Amniotic epithelial cell (primary cell): ENCODE measurements at regions not wholly inside any gene's neighbourhood (a gene's known extent, or its start where the extent isn't known, plus 50 kb on each side); places are given as distances from the start of the nearest gene placed in this dataset.
"Not testable (repeated sequence)": the region's sequence is repeated elsewhere in the genome, so short reads cannot be mapped to it uniquely, and the experiment has no call there.

ENCODE experiments used
- DNase-seq: peaks from one replicate; pipeline ENCODE4 v3.0.0-alpha.2; 2010; ENCODE audit warnings: low read depth

GRCh38 chr6:170062209-170062914 lies 228.5 kb downstream of the DLL1 start:
- DNase-seq, result no peak

- DNase-seq, result no peak
Observed at GRCh38 chr6:170058878-170059485, 231.9 kb downstream of the DLL1 start.

- no peak for DNase-seq
Observed at GRCh38 chr6:170057961-170058877, 232.7 kb downstream of the DLL1 start.

- DNase-seq, result no peak
Observed at GRCh38 chr6:170057034-170057734, 233.7 kb downstream of the DLL1 start.

- DNase-seq, result no peak
Observed at GRCh38 chr6:170056278-170056711, 234.6 kb downstream of the DLL1 start.

GRCh38 chr6:170055797-170056196 lies 235.1 kb downstream of the DLL1 start:
- not testable (repeated sequence) for DNase-seq

- no peak for DNase-seq
Observed at GRCh38 chr6:170053966-170054661, 236.8 kb downstream of the DLL1 start.

- no peak for DNase-seq
Observed at GRCh38 chr6:170052991-170053821, 237.7 kb downstream of the DLL1 start.

GRCh38 chr6:170051229-170052172 lies 239.4 kb downstream of the DLL1 start:
- DNase-seq, result no peak

- no peak for DNase-seq
Observed at GRCh38 chr6:170050591-170051041, 240.3 kb downstream of the DLL1 start.

GRCh38 chr6:170049641-170050561 lies 241.0 kb downstream of the DLL1 start:
- no peak for DNase-seq

GRCh38 chr6:170048615-170049256 lies 242.1 kb downstream of the DLL1 start:
- no peak for DNase-seq

- DNase-seq, result no peak
Observed at GRCh38 chr6:170047823-170048222, 243.1 kb downstream of the DLL1 start.

GRCh38 chr6:170046791-170047626 lies 243.9 kb downstream of the DLL1 start:
- no peak for DNase-seq

GRCh38 chr6:170045981-170046667 lies 244.8 kb downstream of the DLL1 start:
- DNase-seq, result no peak

GRCh38 chr6:170045563-170045960 lies 245.3 kb downstream of the DLL1 start:
- DNase-seq, result no peak
